HG02943 (cell line): ENCODE measurements at regions not wholly inside any gene's neighbourhood (a gene's known extent, or its start where the extent isn't known, plus 50 kb on each side); places are given as distances from the start of the nearest gene placed in this dataset.
"Not testable (repeated sequence)": the region's sequence is repeated elsewhere in the genome, so short reads cannot be mapped to it uniquely, and the experiment has no call there.

ENCODE experiments used
- ATAC-seq: cut with Tn5 transposase; IDR thresholded peaks from one replicate; pipeline ENCODE4 v1.9.1; 2021; ENCODE audit warnings: mild to moderate bottlenecking, low read depth, moderate library complexity; ENCODE audit not compliant: unreplicated experiment

DNA sequence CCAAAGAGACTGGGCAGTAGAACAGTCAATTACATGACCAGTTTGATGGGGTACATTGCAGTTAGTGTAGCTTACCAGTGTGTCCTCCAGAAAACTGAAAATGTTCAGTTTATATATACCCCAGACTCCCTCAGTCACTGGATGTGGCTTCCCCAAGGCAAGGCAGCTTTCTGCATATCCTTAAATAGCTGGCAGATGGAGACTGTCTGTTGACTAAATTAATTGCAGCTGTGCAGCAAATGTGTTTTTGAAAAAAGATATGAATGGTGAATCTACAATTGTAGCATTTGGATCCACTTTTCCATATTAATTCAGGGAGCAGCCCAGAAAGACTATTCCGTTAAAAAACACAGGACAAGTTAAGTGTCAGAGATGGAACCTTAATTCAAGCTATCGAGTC lies 565.1 kb upstream of the CCDC179 start:
- ATAC-seq, result no peak

DNA sequence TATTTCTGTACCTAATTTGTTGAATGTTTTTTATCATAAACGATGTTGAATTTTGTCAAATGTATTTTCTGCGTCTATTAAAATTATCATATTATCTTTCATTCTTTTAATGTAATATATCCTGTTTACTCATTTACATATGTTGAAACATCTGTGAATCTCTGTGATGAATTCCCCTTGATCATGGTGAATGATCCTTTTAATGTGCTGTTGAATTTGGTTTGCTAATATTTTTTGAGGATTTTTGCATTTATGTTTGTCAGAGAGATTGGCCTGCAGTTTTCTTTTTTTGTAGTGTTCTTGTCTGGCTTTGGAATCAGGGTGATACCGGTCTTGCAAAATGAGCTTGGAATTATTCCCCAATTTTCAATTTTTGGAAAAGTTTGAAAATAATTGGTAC lies 569.3 kb upstream of the CCDC179 start:
- ATAC-seq, result no peak

DNA sequence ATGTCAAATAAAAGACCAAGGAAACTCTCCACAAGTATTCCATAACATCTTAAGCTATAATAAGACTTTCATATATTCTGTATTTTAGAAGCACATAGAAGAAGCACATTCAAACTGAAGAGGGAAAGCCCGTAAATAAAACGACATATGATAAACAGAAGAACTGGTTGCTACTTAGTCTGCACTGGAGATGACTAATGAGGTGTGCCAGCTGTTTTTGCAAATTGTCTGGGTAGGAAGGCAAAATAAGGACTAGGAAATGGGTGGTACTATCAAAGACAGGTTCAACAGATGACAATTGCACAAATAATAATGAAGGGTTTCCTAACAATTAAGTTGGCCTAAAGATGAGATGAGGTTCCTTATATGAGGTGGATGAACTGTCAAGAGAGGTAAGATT lies 593.2 kb upstream of the CCDC179 start:
- ATAC-seq, result no peak

DNA sequence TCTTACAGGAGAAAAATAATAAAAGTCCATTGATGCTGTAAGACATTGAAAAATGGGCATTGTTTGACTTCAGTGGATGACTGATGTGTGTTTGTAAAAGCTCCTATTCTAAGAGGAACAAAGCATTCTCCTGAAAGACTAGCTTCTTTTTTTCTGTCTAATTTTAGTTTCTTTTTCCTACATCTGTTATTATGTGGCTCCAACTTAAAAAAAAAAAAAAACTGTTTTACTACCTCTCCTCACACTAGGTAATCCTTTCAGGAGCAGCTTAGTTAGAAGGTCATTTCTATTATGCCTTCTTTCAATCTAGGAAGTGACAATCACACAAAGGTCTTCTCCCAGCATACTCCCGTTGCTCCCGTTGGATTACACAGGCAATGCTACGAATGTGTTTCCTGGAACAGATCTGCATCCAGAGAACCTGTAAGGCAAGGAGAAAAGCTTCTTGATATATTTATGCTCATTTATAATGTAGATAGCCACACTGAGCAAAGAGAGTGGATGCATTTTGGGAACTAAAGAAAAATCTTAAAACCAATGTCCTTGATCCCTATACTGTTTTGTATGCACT lies 595.1 kb upstream of the CCDC179 start:
- ATAC-seq, result no peak

DNA sequence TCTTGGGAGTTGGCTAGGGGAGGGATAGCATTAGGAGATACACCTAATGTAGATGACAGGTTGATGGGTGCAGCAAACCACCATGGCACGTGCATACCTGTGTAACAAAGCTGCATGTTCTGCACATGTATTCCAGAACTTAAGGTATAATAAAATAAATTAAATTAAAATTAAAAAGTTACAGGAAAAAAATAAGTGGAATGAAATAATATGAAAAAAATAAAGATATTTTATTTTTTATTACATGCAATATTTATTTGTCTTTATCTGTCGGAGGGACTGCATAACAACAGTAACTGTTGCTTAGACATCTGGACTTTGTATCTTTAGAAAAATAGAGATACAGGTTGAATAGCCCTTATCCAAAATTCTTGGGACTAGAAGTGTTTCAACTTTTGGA lies 597.4 kb upstream of the CCDC179 start:
- ATAC-seq, result no peak

DNA sequence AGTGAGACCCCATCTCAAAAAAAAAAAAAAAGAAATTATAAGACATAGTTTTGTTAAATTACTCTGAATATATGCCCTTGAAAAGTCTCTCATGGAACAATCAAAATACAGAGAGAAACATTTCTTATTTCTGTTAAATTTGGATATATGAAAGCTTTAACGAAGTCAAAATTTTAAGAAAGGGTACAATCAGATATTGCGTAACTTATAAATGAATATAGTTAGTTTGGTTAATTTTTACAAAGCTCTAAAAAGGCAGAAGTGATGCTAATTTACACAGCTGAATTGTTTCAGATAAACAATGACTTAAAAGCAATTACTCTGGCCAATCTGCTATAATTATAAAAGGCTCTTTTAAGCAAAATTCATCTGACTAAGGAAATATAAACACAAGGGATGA lies 611.6 kb upstream of the CCDC179 start:
- ATAC-seq, result no peak

DNA sequence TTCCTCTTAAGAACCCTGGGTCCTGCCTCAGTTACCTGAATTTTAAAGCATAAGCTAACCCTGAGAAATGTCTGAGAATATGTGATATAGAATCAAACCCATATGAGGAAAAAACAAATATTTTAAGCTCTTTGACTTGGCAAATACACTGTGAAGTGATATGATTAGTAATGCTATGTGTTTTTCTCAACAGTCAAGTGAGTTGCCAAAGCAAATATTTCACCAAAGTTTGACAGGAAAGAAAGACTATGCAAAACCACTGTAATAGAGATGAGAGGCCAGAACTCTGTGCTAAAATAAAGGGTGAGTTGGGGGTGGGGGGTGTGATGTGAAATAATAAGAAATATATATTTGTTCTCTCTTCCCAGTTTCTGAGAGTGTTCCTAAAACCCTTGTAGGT lies 613.5 kb upstream of the CCDC179 start:
- no peak for ATAC-seq

DNA sequence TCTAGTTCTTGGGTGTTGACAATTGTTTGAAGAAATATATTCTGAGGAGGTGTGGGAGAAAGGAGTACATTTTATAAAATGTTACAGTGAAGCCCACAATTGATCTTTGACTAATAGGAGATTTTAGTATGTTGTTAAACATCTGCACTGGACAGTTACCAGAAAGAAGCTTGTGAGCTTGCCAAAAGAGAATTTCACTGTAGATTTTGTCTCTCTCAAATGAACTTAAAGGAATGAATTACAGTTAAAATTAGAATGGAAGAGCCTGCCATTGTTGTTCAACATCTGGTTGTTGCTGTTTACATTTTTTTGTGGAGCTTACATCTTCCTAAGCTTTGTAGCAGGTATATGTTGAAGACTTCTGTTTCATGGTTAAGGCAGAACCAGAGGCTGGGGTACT lies 620.5 kb upstream of the CCDC179 start:
- no peak for ATAC-seq

DNA sequence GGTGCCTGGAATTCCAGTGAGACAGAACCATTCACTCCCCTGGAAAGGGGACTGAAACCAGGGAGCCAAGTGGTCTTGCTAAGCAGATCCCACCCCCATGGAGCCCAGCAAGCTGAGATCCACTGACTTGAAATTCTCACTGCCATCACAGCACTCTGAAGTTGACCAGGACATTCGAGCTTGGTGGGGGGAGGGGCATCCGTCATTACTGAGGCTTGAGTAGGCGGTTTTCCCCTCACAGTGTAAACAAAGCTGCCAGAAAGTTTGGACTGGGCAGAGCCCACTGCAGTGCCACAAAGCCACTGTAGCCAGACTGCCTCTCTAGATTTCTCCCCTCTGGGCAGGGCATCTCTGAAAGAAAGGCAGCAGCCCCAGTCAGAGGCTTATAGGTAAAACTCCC lies 623.9 kb upstream of the CCDC179 start:
- ATAC-seq, result not testable (repeated sequence)

DNA sequence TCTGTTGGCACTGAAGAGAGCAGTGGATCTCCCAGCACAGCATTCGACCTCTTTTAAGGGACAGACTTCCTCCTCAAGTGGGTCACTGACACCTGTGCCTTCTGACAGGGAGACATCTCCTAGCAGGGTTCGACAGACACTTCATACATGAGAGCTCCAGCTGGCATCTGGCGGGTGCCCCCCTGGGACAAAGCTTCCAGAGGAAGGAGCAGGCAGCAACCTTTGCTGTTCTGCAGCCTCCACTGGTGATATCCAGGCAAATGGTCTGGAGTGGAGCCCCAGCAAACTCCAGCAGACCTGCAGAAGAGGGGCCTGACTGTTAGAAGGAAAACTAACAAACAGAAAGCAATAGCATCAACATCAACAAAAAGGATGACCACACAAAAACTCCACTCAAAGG lies 624.3 kb upstream of the CCDC179 start:
- not testable (repeated sequence) for ATAC-seq

DNA sequence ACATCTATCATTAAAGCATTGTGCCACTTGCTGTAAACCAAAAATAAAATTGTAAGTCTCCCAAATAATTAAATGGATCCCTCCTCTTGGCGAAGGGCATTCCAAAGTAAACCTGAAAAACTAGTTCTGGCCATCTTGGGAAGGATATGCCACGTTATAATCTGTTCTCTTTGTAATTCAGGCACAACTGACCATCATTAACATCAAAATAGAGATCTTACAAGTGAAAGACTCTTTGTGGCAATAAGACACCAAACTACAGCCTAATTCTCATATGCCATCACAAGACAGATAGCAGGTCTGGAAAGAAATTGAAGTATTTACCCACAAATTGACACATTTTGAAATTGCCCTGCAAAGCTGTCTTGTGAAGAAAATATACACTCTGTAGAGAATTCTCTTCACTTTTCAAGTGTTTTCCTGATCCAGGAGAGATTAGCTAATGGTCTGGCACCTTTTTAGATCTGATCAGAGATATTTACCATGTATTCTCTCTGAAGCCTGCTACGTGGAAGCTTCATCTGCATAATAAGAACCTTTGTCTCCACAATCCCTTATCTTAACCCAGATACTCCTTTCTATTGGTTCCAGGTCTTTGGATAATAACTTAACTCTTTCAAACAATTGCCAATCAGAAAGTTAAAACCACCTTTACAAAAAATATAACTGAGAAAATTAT lies 630.4 kb upstream of the CCDC179 start:
- ATAC-seq, result no peak

DNA sequence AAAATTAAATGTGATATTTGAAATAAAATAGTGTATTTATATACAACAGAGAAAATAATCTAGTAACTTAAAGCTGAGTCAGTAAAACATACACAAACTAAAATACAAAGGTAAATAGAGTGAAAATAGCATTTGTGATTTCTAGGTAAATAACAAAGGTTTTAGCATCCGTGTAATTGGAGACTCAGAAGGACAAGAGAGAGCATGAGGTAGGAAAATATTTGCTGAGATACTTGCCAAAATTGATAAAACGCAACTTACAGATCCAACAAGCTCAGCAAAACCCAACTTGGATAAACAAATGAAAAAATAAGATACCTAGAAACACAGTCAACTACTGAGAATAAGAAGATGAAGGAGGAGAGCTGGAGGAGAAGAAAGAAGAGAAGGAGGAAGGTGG lies 634.7 kb upstream of the CCDC179 start:
- ATAC-seq, result no peak

DNA sequence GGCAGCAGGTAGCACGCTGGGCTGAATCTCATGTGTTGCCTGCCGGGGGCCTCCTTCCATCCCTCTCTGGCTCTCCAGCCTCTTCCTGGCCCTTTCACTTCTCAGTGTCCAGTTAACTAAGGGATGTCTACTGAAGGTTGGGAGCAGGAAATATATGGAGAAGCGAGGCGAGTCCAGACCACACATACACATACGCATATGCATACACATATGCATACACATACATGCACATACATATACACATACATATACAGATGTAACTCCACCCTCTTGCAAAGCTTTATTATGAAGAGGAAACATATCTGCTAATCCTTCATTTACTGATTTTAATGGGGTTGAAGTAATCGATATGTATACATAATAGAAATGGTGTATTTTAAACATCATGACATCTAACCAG lies 636.1 kb upstream of the CCDC179 start:
- no peak for ATAC-seq

DNA sequence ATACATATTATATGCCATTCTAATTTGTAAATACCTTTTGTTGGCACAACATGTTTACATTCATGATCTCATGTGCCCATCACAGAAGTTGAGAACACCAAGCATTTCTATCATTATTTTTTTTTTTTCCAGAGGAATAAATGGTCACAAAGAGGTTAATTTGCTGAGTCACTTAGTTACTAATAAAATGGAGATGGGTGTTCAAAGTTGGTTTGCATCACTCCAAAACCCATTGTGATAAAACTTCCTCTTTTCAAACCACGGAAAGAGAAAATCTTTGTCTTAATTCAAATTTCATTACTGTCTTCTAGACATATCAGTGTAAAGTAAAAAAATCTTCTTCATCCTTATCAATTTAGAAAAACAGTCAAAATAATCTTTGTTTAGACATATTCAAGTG lies 636.8 kb upstream of the CCDC179 start:
- no peak for ATAC-seq

DNA sequence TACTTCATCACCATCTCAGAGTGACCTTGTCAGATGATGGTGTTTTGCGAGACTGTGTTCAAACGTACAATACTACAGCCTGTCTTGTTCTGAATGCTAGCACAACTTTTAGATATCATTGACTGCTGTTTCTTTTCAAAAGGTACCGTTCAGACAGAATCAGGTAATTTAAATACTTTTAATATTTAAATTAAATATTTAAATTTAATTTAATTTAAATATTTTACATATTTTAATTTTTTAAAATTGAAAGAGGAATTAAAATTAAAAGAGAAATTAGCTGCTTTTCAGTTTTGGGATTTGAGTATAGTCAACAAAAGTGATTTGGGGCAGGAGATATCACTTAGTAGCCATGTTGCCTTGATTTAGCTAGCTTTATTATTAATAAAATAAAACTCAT lies 642.1 kb upstream of the CCDC179 start:
- ATAC-seq, result no peak

DNA sequence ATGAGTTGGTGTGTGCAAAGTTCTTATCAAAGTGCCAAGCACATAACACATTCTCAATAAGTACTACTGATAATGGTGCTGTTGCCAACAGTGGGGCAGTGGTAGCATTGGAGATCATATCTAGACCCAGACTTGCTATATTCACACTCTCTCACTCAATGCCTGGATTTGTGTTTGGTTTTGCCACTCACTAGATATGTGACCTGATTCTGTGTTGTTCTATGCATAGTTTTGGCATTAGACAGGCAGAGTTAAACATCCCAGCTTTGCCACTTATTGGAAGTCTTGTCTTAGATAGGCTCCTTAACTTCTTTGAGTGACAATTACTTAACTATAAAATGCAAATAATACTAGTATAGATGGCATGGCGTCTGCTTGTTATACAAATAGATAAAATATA lies 642.6 kb upstream of the CCDC179 start:
- no peak for ATAC-seq

DNA sequence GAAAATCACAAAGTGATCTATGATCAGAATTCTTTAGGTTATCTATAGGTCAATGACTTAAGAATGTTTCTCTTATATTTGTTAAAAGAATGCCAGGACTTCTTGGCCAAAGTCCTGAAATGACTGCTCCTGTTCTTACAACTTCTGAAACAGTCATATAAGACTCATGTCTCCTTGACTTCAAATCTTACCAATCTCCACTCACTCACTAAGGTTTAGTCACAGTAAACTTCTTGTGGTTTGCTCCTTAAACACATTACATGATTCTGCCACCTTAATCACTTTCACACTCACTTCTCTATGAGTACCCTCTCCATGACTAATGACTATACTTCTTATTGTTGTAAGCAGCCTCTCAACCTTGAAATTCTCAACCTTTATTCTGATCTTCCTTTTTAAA lies 648.7 kb upstream of the CCDC179 start:
- no peak for ATAC-seq

DNA sequence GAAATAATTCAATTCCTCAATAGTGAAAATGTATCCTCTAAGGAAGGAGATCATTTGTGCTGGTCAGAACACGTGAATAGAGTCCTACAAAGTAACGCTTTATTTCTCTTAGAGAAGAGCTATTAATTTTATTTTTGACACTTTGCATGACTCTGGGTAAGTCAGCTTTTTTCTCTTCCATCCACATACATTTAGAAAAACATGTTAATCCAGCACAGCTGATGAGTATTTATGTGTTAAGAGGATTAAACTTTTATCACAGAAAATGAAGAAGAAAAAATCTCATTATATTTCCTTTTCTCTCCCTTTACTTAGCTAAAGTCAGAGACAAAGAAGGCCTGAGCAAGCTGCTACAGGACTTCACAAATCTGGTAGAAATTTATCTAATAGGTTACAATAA lies 649.5 kb upstream of the CCDC179 start:
- ATAC-seq, result no peak

DNA sequence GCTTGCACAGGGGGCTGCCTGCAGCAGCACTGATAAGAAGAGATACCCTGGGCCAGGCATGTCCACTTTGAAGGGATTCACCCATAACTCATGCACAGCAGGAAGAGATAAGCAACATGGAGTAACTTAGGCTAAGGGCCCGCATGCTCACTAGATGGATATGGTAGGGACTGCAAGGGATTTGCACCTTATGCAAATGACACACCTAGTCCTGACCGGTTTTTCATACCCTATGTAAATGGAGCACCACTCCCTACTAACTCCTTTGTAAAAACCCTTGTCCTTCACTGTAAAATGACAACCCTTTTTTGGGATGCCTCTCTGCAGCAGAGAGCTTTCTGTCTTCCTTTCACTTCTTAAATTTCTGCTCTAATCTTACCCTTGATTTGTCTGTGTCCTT lies 658.9 kb upstream of the CCDC179 start:
- ATAC-seq, result no peak

DNA sequence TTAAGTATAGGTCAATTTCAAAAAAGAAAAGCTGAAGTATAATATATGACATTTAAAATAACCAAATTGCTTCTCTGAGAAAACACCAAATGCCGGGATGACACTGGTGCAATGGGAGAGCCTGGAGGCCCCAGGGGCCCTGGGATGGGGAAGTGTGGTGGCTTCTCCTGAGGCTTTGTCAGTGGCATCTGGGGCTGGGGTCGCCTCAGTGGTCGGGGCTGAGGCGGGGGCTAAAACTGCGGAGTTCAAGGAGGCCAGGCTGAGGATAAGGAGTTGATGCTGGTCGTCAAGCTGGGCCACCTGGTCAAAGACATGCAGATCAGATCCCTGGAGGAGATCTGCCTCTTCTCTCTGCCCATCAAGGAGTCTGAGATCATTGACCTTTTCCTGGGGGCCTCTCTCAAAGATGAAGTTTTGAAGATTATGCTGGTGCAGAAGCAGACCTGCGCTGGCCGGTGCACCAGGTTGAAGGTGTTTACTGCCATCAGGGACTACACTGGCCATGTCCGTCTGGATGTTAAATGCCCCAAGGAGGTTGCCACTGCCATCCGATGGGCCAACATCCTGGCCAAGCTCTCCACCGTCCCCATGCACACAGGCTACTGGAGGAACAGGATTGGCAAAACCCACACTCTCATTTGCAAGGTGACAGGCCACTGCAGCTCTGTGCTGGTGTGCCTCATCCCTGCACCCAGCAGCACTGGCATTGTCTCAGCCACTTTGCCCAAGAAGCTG lies 660.1 kb upstream of the CCDC179 start:
- no peak for ATAC-seq

DNA sequence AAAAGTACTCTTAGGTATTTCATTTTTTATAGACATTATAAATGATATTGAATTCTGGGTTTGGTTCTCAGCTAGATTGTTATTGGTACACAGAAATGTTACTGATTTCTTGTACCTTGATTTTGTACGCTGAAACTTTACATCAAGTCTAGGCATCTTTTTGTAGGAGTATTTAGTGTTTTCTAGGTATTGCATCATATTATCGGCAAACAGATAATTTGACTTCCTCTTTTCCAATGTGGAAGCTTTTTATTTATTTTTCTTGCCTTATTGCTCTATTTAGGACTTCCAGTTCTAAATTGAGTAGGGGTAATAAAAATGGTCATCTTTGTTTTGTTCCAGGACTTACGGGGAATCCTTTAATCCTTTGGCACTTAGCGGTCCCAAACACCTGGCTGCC lies 676.6 kb upstream of the CCDC179 start:
- ATAC-seq, result no peak

DNA sequence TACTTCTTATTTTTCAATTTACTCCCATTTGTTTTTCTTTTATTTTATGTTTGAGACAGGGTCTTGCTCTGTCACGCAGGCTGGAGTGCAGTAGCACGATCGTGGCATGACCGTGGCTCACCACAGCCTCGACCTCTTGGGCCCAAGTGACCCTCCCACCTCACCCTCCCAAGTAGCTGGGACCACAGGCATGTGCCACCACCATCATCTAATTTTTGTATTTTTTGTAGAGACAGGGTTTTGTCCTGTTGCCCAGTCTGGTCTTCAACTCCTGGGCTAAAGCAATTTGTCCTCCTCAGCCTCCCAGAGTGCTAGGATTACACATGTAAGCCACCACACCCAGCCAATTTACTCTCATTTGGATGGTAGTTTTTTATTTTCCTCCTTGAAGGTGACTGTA lies 679.3 kb upstream of the CCDC179 start:
- peak; percentile 12 for ATAC-seq
